ENCODE measurements at regions not wholly inside any gene's neighbourhood (a gene's known extent, or its start where the extent isn't known, plus 50 kb on each side); places are given as distances from the start of the nearest gene placed in this dataset.

DNA sequence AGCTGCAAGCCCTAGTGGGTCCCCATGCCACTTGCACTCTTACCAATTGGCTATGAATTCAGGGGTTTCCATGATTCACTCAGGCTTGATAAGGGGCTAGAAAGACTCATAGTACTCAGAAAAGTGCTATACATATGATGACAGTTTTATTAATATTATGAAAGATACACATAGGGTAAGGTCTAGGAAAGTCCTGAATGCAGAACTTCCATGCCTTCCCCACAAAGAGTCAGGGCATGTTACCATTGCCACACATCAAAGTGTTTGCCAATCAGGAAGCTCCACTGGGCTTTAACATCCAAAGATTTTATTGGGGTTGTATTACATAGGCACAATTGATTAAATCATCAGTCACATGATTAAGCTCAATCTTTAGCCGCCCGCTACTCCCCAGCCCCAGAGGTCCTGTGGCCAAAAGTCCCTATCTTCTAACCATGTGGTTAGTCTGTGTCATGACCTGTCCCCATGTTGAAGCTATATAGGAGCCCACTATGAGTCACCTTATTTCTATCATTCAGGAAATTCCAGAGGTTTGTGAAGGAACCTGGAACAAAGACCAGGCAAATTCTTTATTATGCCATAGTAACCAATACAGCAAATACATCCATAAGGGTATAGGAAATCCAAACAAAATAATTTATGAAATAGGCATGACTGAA, 635.6 kb downstream of the STPG2 start:
- no peak for DNase-seq (ENCODE audit: low spot score)
